NT2/D1 (cell line): ENCODE measurements at regions not wholly inside any gene's neighbourhood (a gene's known extent, or its start where the extent isn't known, plus 50 kb on each side); places are given as distances from the start of the nearest gene placed in this dataset.

Experiments used
- DNase-seq: peaks from one replicate; pipeline ENCODE4 v3.0.0-alpha.2; 2011; ENCODE audit warnings: low read depth, low spot score
- H3K27me3 ChIP-seq: 2 replicates; pipeline ENCODE4 v1.6.0; 2011; ENCODE audit warnings: mild to moderate bottlenecking; ENCODE audit not compliant: insufficient read length, insufficient read depth
- H3K36me3 ChIP-seq: 2 replicates; pipeline ENCODE4 v1.6.1; 2011; ENCODE audit warnings: mild to moderate bottlenecking, low read length, mixed read lengths; ENCODE audit not compliant: insufficient read depth, insufficient read length
- H3K4me1 ChIP-seq: 2 replicates; pipeline ENCODE4 v1.5.1; 2011; ENCODE audit not compliant: insufficient read depth, insufficient read length
- H3K4me3 ChIP-seq: 2 replicates; pipeline ENCODE4 v1.5.1; 2011; ENCODE audit warnings: low read depth; ENCODE audit not compliant: insufficient read length
- H3K9ac ChIP-seq: 2 replicates; pipeline ENCODE4 v1.6.0; 2011; ENCODE audit warnings: low read depth; ENCODE audit not compliant: insufficient read length
- H3K9me3 ChIP-seq: 2 replicates; pipeline ENCODE4 v1.5.1; 2011; ENCODE audit warnings: mild to moderate bottlenecking, low read length; ENCODE audit not compliant: insufficient read depth
- SUZ12 ChIP-seq: IDR thresholded peaks from 2 replicates; pipeline ENCODE4 v1.6.1; 2011; ENCODE audit not compliant: insufficient read length, insufficient read depth; ENCODE audit errors: extremely low read depth
- YY1 ChIP-seq: IDR thresholded peaks from 2 replicates; pipeline ENCODE4 v1.6.1; 2011; ENCODE audit not compliant: insufficient read length, insufficient read depth
- ZNF274 ChIP-seq: IDR thresholded peaks from 2 replicates; pipeline ENCODE4 v1.6.1; 2011; ENCODE audit warnings: mild to moderate bottlenecking, low read depth, low read length

GRCh38 chr12:107484230-107484629 lies 201.4 kb upstream of the PWP1 start:
- Histone ChIP-seq H3K9me3 (no peaks in the 10 kb centered on the region), H3K4me3 (no peak overlapping the region), H3K4me1 (peaks cover 2% of the 10 kb centered on the region), H3K27me3 (peaks cover 15% of the 10 kb centered on the region), H3K9ac (no peak overlapping the region), H3K36me3 (no peaks in the 10 kb centered on the region)
- DNase-seq: no peak
- TF ChIP-seq ZNF274 (no peak), SUZ12 (no peak), YY1 (no peak)

- no peaks in the 10 kb centered on the region for H3K36me3 ChIP-seq
- no peak for DNase-seq
- TF ChIP-seq ZNF274: no peak
- no peak for TF ChIP-seq YY1
- no peak for TF ChIP-seq SUZ12
- peaks cover 15% of the 10 kb centered on the region for H3K27me3 ChIP-seq
- no peaks in the 10 kb centered on the region for H3K9me3 ChIP-seq
- peaks cover 2% of the 10 kb centered on the region for H3K4me1 ChIP-seq
- H3K9ac ChIP-seq: no peak overlapping the region
- H3K4me3 ChIP-seq: no peak overlapping the region
These were observed 200.7 kb upstream of the PWP1 start for GRCh38 chr12:107484941-107485340.

- Histone ChIP-seq H3K4me3 (no peak overlapping the region), H3K9ac (no peak overlapping the region), H3K36me3 (no peaks in the 10 kb centered on the region), H3K27me3 (peaks cover 15% of the 10 kb centered on the region), H3K9me3 (no peaks in the 10 kb centered on the region), H3K4me1 (peaks cover 2% of the 10 kb centered on the region)
- TF ChIP-seq ZNF274: no peak
- TF ChIP-seq YY1: no peak
- no peak for TF ChIP-seq SUZ12
- no peak for DNase-seq
These were observed 199.9 kb upstream of the PWP1 start for GRCh38 chr12:107485731-107486130.

- no peak for DNase-seq
- TF ChIP-seq SUZ12: no peak
- TF ChIP-seq ZNF274: no peak
- no peak for TF ChIP-seq YY1
- Histone ChIP-seq H3K9me3 (no peaks in the 10 kb centered on the region), H3K27me3 (peaks cover 15% of the 10 kb centered on the region), H3K4me1 (no peaks in the 10 kb centered on the region), H3K4me3 (no peak overlapping the region), H3K36me3 (no peaks in the 10 kb centered on the region), H3K9ac (no peak overlapping the region)
These were observed 199.3 kb upstream of the PWP1 start for GRCh38 chr12:107486140-107486892.

- Histone ChIP-seq H3K4me1 (no peaks in the 10 kb centered on the region), H3K36me3 (no peaks in the 10 kb centered on the region), H3K4me3 (no peak overlapping the region), H3K9ac (no peak overlapping the region), H3K9me3 (no peaks in the 10 kb centered on the region), H3K27me3 (peaks cover 12% of the 10 kb centered on the region)
- no peak for DNase-seq
- TF ChIP-seq YY1: no peak
- TF ChIP-seq ZNF274: no peak
- no peak for TF ChIP-seq SUZ12
These were observed 198.5 kb upstream of the PWP1 start for GRCh38 chr12:107487011-107487680.

GRCh38 chr12:107488666-107489065 lies 196.9 kb upstream of the PWP1 start:
- Histone ChIP-seq H3K9ac (no peak overlapping the region), H3K4me3 (no peak overlapping the region), H3K27me3 (no peaks in the 10 kb centered on the region), H3K4me1 (peaks cover 3% of the 10 kb centered on the region), H3K9me3 (no peaks in the 10 kb centered on the region), H3K36me3 (no peaks in the 10 kb centered on the region)
- no peak for DNase-seq
- TF ChIP-seq YY1 (no peak), SUZ12 (no peak), ZNF274 (no peak)

GRCh38 chr12:107490010-107490409 lies 195.6 kb upstream of the PWP1 start:
- Histone ChIP-seq H3K9me3 (no peaks in the 10 kb centered on the region), H3K4me3 (no peak overlapping the region), H3K9ac (no peak overlapping the region), H3K4me1 (peaks cover 3% of the 10 kb centered on the region), H3K36me3 (no peaks in the 10 kb centered on the region), H3K27me3 (no peaks in the 10 kb centered on the region)
- no peak for DNase-seq
- no peak for TF ChIP-seq ZNF274
- TF ChIP-seq SUZ12: no peak
- TF ChIP-seq YY1: no peak

GRCh38 chr12:107491856-107492255 lies 193.7 kb upstream of the PWP1 start:
- TF ChIP-seq SUZ12 (no peak), YY1 (no peak), ZNF274 (no peak)
- Histone ChIP-seq H3K9ac (no peak overlapping the region), H3K4me3 (no peak overlapping the region)

More at GRCh38 chr12:107491856-107492255, 193.7 kb upstream of the PWP1 start:
- no peaks in the 10 kb centered on the region for H3K27me3 ChIP-seq
- DNase-seq: no peak
- no peaks in the 10 kb centered on the region for H3K9me3 ChIP-seq
- H3K36me3 ChIP-seq: no peaks in the 10 kb centered on the region
- H3K4me1 ChIP-seq: peaks cover 5% of the 10 kb centered on the region
